ENCODE measurements at regions not wholly inside any gene's neighbourhood (a gene's known extent, or its start where the extent isn't known, plus 50 kb on each side); places are given as distances from the start of the nearest gene placed in this dataset.

- TF ChIP-seq CTCF (conservative IDR thresholded peaks at IDR 0.05; ENCODE audit: low read length) (no peak), EZH2phosphoT487 (IDR thresholded peaks at IDR 0.05; ENCODE audit: borderline replicate concordance, low read depth, low read length) (no peak)
Observed at GRCh38 chr3:124588036-124588435, 142.2 kb upstream of the UMPS start.

Data from OCI-LY7 (cell line).